ENCODE measurements at regions not wholly inside any gene's neighbourhood (a gene's known extent, or its start where the extent isn't known, plus 50 kb on each side); places are given as distances from the start of the nearest gene placed in this dataset.

DNA sequence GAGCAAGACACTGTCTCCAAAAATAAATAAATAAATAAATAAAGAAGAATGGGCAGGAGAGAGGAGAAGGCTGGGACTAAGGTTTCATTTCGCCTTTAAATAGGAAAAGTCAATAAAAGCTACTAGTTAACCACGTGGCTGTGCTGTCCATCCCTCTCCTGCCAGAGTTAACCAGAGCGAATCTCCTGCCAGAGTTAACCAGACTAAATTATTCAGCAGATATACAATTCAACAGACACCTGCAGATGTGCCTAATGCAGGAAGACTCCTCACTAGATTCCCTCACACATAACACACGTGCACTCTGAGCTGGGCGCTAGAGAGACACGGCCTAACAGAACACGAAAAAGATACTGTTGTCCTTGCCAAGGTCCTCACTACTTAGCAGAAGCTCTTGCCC lies 156.1 kb downstream of the IGLL1 start:
- TF ChIP-seq, protein P1, sequence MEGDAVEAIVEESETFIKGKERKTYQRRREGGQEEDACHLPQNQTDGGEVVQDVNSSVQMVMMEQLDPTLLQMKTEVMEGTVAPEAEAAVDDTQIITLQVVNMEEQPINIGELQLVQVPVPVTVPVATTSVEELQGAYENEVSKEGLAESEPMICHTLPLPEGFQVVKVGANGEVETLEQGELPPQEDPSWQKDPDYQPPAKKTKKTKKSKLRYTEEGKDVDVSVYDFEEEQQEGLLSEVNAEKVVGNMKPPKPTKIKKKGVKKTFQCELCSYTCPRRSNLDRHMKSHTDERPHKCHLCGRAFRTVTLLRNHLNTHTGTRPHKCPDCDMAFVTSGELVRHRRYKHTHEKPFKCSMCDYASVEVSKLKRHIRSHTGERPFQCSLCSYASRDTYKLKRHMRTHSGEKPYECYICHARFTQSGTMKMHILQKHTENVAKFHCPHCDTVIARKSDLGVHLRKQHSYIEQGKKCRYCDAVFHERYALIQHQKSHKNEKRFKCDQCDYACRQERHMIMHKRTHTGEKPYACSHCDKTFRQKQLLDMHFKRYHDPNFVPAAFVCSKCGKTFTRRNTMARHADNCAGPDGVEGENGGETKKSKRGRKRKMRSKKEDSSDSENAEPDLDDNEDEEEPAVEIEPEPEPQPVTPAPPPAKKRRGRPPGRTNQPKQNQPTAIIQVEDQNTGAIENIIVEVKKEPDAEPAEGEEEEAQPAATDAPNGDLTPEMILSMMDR (conservative IDR thresholded peaks at IDR 0.05) = no peak
- no peak for TF ChIP-seq EZH2 (IDR thresholded peaks at IDR 0.05; ENCODE audit: low read depth)

All from PC-9 (cell line).